ENCODE measurements at regions not wholly inside any gene's neighbourhood (a gene's known extent, or its start where the extent isn't known, plus 50 kb on each side); places are given as distances from the start of the nearest gene placed in this dataset.

DNA sequence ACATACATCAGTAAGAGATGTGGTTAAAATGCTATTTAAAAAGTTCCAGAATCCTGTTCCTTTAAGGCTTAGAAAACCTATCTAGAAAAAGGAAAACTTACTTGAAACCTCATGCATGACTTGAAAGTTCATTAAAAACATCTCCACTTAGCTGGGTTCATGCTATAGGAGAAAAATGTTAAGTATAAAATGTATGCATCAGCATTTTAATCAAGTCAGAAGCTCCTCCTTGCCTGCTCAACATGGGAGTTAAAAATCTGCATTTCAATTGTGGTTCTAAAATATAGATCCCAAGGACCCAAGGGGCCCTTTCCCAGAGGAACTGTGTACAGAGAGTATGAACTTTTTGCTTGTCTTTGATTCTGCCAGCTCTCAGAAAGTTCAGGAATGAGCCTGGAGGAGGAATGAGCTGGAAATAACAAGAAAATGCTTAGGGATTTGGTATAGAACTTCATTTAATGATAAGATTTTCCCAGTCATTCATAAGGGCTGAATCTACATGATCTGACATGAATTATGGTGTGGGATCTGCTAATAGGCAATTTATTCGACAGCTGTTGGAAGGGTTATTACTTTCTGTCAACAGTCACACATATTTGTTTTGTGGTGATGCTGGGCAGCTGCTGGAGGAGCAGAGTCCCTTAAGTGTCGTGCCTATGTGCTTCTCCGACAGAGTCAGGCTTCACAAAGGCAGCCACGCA, 85.6 kb upstream of the MTPN start:
- TF ChIP-seq, protein P1, sequence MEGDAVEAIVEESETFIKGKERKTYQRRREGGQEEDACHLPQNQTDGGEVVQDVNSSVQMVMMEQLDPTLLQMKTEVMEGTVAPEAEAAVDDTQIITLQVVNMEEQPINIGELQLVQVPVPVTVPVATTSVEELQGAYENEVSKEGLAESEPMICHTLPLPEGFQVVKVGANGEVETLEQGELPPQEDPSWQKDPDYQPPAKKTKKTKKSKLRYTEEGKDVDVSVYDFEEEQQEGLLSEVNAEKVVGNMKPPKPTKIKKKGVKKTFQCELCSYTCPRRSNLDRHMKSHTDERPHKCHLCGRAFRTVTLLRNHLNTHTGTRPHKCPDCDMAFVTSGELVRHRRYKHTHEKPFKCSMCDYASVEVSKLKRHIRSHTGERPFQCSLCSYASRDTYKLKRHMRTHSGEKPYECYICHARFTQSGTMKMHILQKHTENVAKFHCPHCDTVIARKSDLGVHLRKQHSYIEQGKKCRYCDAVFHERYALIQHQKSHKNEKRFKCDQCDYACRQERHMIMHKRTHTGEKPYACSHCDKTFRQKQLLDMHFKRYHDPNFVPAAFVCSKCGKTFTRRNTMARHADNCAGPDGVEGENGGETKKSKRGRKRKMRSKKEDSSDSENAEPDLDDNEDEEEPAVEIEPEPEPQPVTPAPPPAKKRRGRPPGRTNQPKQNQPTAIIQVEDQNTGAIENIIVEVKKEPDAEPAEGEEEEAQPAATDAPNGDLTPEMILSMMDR (IDR thresholded peaks at IDR 0.05; ENCODE audit: insufficient read depth, low read depth, low read length, missing control alignments): no peak
- no peak for DNase-seq (ENCODE audit: low read depth)
- H3K4me3 ChIP-seq (ENCODE audit: low read depth, low read length): no peak overlapping the region

DNA sequence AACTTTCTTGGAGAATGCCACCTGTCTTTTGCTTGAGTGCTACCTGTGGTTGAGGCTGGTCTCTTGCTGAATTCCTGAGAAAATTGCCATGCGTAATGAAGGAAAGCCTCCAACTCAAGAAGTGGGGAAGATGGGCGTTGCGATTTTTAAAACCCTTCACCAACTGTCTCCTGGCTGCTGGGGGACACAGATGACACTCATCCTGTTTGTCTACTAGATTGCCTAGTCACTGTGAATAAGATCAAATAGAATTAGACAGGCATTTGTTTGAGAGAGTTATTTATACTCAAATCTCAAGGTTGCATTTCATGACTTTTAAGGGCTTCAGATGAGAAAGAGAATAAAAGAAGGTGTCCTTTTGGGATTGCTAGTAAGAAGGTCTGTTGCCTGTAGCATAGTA, 84.3 kb upstream of the MTPN start:
- DNase-seq (ENCODE audit: low read depth): no peak
- TF ChIP-seq, protein P1 (IDR thresholded peaks at IDR 0.05; ENCODE audit: insufficient read depth, low read depth, low read length, missing control alignments): no peak
- no peak overlapping the region for H3K4me3 ChIP-seq (ENCODE audit: low read depth, low read length)

DNA sequence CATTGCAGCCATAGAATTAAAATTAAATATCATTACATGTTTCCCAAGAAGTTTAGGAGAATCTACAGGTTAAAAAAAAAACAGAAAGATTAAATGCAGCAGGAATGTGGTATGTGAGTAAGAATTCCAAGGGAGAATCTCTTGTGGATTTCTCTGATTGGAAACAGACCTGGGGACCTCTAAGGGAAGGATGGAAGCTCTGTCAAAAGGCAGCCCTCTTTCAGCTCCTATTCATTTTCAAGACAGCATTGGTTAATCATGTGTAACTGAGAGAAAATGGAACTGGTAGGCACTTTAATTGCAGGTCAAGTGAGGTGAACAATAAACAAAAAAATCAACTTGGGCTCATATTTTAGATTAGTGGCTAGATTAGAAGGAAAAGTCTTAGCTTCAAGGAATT, 81.4 kb upstream of the MTPN start:
- H3K4me3 ChIP-seq (ENCODE audit: low read depth, low read length): no peak overlapping the region
- DNase-seq (ENCODE audit: low read depth): no peak
- TF ChIP-seq, protein P1 (IDR thresholded peaks at IDR 0.05; ENCODE audit: insufficient read depth, low read depth, low read length, missing control alignments): no peak

DNA sequence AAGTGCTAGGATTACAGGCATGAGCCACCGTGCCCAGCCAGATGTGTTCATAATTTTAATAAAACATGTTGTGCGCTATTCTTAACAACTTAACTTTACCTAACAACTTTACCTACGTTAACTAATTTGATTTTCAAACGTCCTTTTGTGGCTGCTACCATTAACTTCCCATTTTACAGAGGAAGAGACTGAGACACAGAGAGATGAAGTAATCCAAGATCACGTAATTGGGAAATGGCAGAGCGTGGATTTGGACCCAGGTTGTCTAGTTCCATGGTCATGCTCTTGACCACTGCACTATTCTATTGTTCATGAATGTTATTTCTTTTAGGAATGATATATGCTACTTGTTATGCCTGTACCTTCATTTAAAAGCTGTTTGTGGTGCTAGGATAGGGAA, 80.3 kb upstream of the MTPN start:
- TF ChIP-seq, protein P1 (IDR thresholded peaks at IDR 0.05; ENCODE audit: insufficient read depth, low read depth, low read length, missing control alignments): no peak
- DNase-seq (ENCODE audit: low read depth): no peak
- H3K4me3 ChIP-seq (ENCODE audit: low read depth, low read length): no peak overlapping the region

DNA sequence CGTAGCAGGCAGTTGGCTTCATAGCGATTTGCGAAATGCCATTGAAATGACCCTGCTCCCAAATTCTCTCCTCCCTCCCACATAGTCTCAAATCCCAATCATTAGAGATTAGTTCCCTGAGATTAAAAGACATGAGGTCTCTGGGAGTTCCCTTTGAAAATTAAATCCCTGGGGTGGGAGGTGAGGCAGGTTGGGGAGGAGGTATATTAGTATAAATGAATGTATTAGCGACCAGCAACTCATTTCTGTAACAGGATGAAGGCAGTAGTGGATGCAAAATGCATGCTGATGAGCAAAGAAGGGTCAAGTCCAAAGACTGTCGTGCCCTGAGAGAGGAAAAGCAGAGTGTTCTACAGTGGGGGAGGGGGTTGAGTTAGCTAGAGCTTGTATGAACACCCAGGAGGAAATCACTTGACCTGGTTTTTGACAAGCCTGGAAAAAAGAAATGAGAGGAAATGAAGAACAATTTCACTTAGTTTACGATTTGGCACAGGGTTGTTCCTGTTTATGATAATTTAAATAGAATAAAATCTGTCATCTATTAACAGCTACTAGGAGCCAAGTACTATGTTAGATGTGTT, 79.6 kb upstream of the MTPN start:
- TF ChIP-seq, protein P1 (IDR thresholded peaks at IDR 0.05; ENCODE audit: insufficient read depth, low read depth, low read length, missing control alignments): no peak
- no peak overlapping the region for H3K4me3 ChIP-seq (ENCODE audit: low read depth, low read length)
- no peak for DNase-seq (ENCODE audit: low read depth)

DNA sequence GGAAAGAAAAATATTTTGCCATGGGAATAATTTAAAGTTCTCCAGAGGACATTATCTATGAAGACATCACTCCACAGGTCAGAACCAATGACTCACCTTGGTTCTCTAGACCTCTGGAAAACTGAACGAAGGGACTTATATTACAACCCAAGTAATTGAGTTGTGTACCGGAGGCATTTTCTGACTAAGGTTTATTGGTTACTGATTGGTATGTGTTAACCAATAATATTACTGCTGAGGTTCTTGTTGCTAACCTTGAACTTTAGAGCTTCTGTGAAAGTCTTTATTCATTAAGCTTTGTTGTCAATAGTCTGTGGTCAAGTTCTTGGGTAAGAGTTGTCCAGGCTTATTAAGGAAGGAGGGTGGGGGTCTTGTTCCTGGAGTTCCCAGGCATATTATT, 78.1 kb upstream of the MTPN start:
- DNase-seq (ENCODE audit: low read depth): no peak
- no peak overlapping the region for H3K4me3 ChIP-seq (ENCODE audit: low read depth, low read length)
- TF ChIP-seq, protein P1 (IDR thresholded peaks at IDR 0.05; ENCODE audit: insufficient read depth, low read depth, low read length, missing control alignments): no peak

Measured in GM12865 (cell line).